GM21825 (cell line): ENCODE measurements at regions not wholly inside any gene's neighbourhood (a gene's known extent, or its start where the extent isn't known, plus 50 kb on each side); places are given as distances from the start of the nearest gene placed in this dataset.
"Not testable (repeated sequence)": the region's sequence is repeated elsewhere in the genome, so short reads cannot be mapped to it uniquely, and the experiment has no call there.

Experiments
- ATAC-seq: cut with Tn5 transposase; IDR thresholded peaks from one replicate; pipeline ENCODE4 v1.9.1; 2021; ENCODE audit warnings: mild to moderate bottlenecking, moderate library complexity; ENCODE audit not compliant: unreplicated experiment

GRCh38 chr15:95119041-95119610, 887.8 kb downstream of the MCTP2 start:
- no peak for ATAC-seq

DNA sequence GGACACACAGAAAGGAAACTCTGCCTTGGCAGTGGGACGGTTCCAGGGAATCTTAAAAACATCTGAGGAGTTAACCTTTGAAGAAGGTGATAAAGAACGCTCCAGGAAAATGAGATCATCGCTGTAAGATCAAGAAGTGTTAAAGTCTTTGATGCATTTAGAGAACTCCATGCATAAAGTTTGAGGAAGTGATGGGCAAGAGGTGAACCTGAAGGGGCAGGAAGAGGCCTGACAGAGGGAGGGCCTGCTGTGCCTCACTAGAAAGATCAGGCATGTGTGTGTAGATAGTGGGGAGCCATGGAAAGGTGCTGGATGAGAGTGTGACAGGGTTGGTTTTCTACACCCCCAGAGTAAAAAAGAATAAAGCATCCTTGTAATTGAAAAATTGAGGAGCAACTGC, 889.2 kb downstream of the MCTP2 start:
- no peak for ATAC-seq

GRCh38 chr15:95121191-95121590, 889.8 kb downstream of the MCTP2 start:
- no peak for ATAC-seq

- no peak for ATAC-seq
Observed at GRCh38 chr15:95125803-95126202, 894.4 kb downstream of the MCTP2 start.

GRCh38 chr15:95127356-95127755, 896.0 kb downstream of the MCTP2 start:
- no peak for ATAC-seq

- ATAC-seq: no peak
Observed at GRCh38 chr15:95129574-95129973, 898.2 kb downstream of the MCTP2 start.

DNA sequence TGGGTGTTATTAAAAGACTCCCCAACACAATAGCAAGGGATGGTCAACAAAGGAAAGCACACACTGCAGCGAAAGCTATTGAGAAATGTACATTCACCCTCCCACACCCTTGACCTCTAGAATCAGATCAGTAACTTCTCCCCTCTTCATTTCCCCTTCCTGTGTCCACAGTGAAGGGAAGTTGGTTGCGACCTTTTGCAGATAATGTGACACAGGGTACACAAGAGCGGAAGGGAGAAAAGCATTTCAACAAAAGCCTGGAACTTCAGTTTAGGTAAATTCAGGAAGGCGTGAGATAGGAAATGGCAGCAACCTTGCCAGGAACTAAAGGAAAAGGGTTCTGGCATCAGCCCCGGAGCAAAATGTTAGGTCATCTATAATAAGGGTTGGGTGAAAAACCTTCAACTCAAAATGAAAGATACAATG, 899.8 kb downstream of the MCTP2 start:
- ATAC-seq: no peak

DNA sequence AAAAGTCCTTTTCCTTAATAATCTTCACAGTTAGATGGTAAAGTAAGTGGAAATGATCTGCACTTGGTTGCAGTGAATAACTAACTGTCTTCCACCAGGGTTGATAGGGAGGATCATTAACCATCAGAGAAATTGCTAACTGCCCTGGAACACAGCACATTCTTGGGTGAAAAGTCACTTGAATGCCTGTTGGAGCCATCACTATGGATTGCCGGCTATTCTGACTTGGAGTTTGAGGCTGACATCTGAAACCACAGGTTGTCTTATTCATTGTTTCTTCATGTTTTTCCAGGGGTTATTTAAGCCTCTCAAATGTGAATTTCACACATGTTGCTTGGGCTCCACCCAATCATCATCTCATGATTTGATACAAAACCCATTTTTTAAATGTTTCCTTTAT, 901.4 kb downstream of the MCTP2 start:
- no peak for ATAC-seq

DNA sequence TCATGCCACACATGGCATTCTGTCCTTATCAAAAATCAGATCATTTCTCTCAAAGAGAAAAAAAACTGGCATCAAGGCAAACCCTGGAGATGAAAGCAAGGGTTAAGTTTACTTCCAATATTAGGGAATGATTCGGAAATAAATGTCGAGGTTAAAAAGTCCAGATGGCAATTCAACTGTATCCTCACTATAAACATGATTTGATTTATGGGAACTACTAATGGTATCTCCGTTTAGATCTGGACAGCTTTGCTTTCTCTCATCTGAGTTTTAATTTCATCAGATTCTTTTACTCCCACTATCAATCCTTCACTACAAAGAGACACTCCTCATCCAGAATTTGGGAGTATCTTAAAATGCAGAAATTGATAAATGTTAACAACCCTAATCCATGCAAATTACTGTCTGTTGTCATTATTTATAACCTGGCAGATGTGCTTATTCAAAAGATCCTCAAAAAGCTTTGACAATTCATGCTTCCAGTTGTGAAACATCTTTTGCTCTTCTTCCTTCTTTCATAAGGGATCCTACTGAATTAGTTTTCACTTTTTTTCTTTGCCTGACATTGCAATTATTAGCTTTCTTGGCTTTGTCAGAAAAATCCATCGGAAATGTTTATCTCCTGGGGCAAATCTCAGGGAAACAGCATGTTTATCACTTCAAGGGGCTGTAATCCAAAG, 903.2 kb downstream of the MCTP2 start:
- no peak for ATAC-seq

DNA sequence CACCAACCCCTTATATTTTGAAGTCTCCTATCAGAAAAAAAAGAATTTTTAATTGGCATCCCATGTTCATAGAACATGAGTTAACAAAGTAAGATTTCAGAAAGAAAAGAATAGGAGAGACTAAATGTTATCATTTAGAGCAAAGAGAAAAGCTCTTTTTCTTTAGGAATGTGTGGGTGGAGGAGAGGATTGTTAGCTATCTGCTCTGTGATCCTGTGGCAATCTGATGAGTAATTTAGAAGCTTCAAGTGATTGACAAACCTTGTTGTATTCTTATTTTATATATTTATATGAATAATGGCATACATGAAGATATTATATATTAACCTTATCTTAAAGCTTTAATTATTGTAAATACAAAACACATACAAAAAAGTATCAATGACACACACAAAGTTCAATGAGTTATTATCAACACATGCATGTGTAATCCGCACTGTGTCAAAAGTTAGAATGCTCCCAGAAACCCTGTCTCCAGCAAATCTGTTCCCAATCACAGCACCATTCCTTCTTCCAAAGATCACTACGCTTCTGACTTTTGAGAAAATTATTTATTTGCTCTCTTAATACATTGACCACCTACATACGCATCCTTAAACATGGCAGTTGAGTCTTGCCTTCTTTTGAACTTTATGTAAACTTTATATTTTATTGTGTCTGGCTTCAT, 907.4 kb downstream of the MCTP2 start:
- no peak for ATAC-seq

- ATAC-seq: no peak
Observed at GRCh38 chr15:95141486-95141885, 910.1 kb downstream of the MCTP2 start.

- ATAC-seq: no peak
Observed at GRCh38 chr15:95142531-95142930, 911.2 kb downstream of the MCTP2 start.

DNA sequence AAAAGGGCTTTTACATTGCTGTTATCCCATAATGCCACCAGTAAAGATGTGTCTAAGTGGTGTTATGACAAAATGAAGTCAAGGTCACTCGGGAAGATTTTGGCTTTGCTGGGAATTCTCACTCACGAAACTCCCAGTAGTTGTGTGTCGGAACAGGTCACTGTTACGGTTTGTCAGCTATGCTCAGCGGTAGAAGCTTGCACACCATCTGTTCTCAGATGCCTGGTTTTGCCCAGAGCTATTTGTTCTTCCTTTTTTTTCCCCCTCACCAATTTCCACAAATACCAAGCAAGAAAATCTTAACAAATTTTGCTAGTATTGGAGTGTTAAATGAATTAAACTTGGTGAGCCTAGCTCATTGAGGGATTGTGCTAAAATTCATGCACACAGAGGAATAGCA, 915.1 kb downstream of the MCTP2 start:
- ATAC-seq: no peak

DNA sequence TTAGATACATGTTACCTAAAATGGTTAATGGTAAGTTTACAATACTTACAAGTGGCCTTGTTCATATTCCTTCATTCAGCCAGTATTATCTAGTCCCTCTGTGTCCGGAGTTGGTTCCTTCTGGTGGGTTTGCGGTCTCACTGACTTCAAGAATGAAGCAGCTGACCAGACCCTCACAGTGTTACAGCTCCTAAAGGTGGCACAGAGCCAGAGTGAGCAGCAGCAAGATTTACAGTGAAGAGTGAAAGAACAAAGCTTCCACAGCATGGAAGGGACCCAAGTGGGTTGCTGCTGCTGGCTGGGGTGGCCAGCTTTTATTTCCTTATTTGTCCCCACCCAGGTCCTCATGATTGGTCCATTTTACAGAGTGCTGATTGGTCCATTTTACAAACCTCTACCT, 916.8 kb downstream of the MCTP2 start:
- no peak for ATAC-seq

GRCh38 chr15:95149036-95149435, 917.7 kb downstream of the MCTP2 start:
- no peak for ATAC-seq

DNA sequence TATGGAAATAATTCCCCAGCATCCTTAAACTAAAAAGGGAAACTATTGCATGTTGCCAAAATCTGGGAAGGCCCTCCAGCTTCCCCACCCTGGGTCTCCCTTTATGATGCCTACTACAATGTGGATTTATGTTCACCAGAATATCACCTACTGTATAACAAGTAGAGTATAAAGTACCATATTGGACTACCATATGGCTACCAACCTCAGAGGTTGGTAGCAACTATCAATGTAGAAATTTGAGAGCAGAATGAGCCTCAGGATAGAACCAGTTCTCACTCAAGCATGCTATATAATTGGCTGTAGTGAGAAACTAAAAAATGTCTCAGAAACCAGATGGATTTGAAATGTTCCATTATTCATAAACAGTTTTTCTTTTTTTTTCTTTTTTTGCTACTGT, 918.4 kb downstream of the MCTP2 start:
- no peak for ATAC-seq

- ATAC-seq: no peak
Observed at GRCh38 chr15:95150466-95150865, 919.1 kb downstream of the MCTP2 start.

DNA sequence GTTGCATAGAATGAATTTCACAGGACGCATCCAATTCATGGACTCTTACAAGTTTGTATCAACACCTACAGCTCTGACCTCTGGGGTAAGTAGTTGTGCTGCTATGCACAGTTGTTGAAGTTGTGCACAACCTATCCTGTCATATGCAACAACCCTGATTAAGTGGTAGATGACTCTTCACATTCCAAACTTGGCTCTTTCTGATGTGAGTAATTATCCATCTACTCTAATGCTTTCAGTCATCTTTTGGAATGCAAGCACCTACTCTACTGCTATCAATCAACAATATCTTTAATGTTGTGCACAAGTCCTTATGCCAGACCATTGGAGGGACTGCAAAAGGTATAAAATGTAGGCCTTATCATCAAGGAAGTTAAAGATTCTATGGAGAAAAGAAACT, 921.4 kb downstream of the MCTP2 start:
- ATAC-seq: no peak

- not testable (repeated sequence) for ATAC-seq
Observed at GRCh38 chr15:95153201-95153600, 921.8 kb downstream of the MCTP2 start.

- ATAC-seq: no peak
Observed at GRCh38 chr15:95160316-95160715, 929.0 kb downstream of the MCTP2 start.

DNA sequence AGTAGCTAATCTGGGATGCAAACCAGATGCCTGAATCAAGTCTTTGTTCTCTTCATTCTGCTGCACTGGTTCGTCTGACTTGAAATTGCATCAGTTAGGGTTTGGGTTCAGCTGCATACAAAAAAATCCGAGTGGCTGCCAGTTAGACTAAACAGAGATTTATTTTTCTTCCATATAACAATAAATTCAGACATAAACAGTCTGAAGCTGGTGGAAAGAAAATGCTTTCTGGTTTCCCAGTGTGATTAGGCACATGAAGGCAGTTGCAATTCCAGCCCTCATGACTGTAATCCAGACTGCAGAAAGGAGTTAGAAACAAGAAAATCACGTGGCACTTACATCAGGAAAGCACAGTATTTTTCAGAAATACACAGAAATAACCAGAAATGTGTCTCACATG, 930.7 kb downstream of the MCTP2 start:
- ATAC-seq: no peak

GRCh38 chr15:95162531-95162930, 931.2 kb downstream of the MCTP2 start:
- ATAC-seq: no peak
